Lower lobe of right lung (tissue), 2 donors: ENCODE measurements at regions not wholly inside any gene's neighbourhood (a gene's known extent, or its start where the extent isn't known, plus 50 kb on each side); places are given as distances from the start of the nearest gene placed in this dataset.

Source experiments
- ATAC-seq, 2 donors: fragments of 200-7000 bp; cut with Tn5 transposase; one replicate each; pipeline ENCODE4 v1.9.1; 2020 to 2022; ENCODE audit warnings: mild to moderate bottlenecking in 2 of 2, moderate library complexity in 2 of 2
- DNase-seq: peaks from one replicate; pipeline ENCODE4 v3.0.0-alpha.2; 2020
- H3K27ac ChIP-seq: fragments of 200-600 bp; one replicate; pipeline ENCODE4 v1.8.0; 2022
- H3K27me3 ChIP-seq: fragments of 200-600 bp; one replicate; pipeline ENCODE4 v1.8.0; 2022; ENCODE audit warnings: low read depth
- H3K36me3 ChIP-seq: fragments of 200-600 bp; one replicate; pipeline ENCODE4 v1.8.0; 2022; ENCODE audit warnings: mild to moderate bottlenecking
- H3K4me1 ChIP-seq: fragments of 200-600 bp; one replicate; pipeline ENCODE4 v1.8.0; 2022
- H3K4me3 ChIP-seq: fragments of 200-600 bp; one replicate; pipeline ENCODE4 v1.8.0; 2022; ENCODE audit warnings: mild to moderate bottlenecking
- H3K9me3 ChIP-seq: fragments of 200-600 bp; one replicate; pipeline ENCODE4 v1.8.0; 2022
- intact Hi-C: fragments of 100-400 bp; cut with DNase I; formaldehyde crosslinking; loops from one replicate; pipeline ENCODE4 v1.11.0; 2022
- TF ChIP-seq, protein P1 (sequence below): fragments of 200-600 bp; IDR thresholded peaks from one replicate; pipeline ENCODE4 v1.8.0; 2022; ENCODE audit warnings: antibody characterized with exemption, mild to moderate bottlenecking
- donor health status: DM: no; HTN: yes; CAD: no; lungs with severe emphysema.

DNA sequence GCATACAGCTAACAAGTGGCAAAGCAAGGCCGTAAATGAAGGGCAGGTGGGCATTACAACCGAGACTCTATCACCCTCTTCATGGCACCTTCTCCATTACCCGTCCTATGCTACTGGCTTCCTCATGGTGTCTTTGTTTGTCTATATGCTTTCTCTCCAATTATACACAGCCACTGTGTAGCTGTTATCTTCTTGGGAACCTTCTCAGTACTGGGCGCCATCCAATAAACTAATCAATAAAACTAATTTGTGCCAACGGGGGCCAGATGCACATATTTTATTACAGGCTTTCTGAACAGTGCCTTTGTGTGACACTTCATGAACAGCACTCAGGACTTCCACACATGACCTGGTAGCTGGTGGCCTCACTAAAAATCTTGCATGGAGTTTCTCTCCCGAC is 149.8 kb upstream of the PCSK2 start:
- H3K27ac ChIP-seq = no peak overlapping the region
- H3K4me3 ChIP-seq = no peak overlapping the region
- no peak for ATAC-seq
- intact Hi-C loops = no loop called here
- TF ChIP-seq, protein P1, sequence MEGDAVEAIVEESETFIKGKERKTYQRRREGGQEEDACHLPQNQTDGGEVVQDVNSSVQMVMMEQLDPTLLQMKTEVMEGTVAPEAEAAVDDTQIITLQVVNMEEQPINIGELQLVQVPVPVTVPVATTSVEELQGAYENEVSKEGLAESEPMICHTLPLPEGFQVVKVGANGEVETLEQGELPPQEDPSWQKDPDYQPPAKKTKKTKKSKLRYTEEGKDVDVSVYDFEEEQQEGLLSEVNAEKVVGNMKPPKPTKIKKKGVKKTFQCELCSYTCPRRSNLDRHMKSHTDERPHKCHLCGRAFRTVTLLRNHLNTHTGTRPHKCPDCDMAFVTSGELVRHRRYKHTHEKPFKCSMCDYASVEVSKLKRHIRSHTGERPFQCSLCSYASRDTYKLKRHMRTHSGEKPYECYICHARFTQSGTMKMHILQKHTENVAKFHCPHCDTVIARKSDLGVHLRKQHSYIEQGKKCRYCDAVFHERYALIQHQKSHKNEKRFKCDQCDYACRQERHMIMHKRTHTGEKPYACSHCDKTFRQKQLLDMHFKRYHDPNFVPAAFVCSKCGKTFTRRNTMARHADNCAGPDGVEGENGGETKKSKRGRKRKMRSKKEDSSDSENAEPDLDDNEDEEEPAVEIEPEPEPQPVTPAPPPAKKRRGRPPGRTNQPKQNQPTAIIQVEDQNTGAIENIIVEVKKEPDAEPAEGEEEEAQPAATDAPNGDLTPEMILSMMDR = no peak
- no peak for DNase-seq
- no peaks in the 10 kb centered on the region for H3K27me3 ChIP-seq
- no peaks in the 10 kb centered on the region for H3K36me3 ChIP-seq
- H3K4me1 ChIP-seq = no peaks in the 10 kb centered on the region
- no peaks in the 10 kb centered on the region for H3K9me3 ChIP-seq

GRCh38 chr20:17083738-17084137 is 143.1 kb upstream of the PCSK2 start:
- Histone ChIP-seq H3K27ac (no peak overlapping the region), H3K4me1 (no peaks in the 10 kb centered on the region), H3K27me3 (no peaks in the 10 kb centered on the region), H3K9me3 (no peaks in the 10 kb centered on the region), H3K36me3 (no peaks in the 10 kb centered on the region), H3K4me3 (no peak overlapping the region)
- DNase-seq (no peak), ATAC-seq (no peak)
- intact Hi-C loops = no loop called here
- TF ChIP-seq, protein P1 = no peak

DNA sequence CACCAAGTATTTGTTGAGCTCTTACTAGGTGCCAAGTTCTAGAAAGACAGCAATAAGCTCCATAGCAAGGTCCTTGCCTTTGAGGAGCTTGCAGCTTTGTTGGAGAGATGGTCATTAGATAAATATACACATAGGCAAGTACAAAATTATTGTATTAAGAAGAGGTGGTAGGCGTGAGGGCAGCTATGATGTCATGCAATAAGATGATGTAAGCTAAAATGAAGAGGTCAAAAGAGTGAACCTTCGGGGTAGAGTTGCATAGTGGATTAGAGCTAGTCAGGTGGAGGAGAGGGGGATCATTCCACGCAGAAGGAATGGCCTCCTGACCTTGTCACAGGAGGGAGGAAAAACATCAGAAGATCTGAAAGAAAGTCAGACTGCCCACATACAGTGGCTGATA is 141.9 kb upstream of the PCSK2 start:
- TF ChIP-seq, protein P1 = no peak
- DNase-seq (no peak), ATAC-seq (no peak)
- intact Hi-C loops = no loop called here
- Histone ChIP-seq H3K9me3 (no peaks in the 10 kb centered on the region), H3K36me3 (no peaks in the 10 kb centered on the region), H3K4me3 (no peak overlapping the region), H3K27me3 (no peaks in the 10 kb centered on the region), H3K27ac (no peak overlapping the region), H3K4me1 (no peaks in the 10 kb centered on the region)

DNA sequence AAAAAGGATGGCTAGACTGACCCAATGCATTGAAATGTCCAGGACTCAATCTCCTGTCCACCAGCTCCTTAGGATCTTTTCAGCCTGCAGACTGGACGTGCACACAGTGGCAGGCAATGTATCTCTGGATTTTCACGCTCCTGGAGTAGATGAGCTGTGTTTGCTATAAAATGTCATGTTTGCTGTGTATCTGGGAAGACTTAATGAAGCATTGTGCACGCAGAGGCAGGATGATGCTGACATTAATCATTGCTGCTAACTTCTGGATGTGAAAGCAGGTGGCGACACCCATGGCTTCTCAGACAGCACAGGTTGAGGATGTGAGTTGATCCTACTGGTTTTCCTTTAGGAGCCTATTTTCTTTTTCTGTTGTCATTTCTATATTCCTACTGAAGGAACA is 133.1 kb upstream of the PCSK2 start:
- Histone ChIP-seq H3K9me3 (no peaks in the 10 kb centered on the region), H3K4me1 (no peaks in the 10 kb centered on the region), H3K36me3 (no peaks in the 10 kb centered on the region), H3K4me3 (no peak overlapping the region), H3K27ac (no peak overlapping the region), H3K27me3 (no peaks in the 10 kb centered on the region)
- intact Hi-C loops = no loop called here
- TF ChIP-seq, protein P1 = no peak
- DNase-seq (no peak), ATAC-seq (no peak)

DNA sequence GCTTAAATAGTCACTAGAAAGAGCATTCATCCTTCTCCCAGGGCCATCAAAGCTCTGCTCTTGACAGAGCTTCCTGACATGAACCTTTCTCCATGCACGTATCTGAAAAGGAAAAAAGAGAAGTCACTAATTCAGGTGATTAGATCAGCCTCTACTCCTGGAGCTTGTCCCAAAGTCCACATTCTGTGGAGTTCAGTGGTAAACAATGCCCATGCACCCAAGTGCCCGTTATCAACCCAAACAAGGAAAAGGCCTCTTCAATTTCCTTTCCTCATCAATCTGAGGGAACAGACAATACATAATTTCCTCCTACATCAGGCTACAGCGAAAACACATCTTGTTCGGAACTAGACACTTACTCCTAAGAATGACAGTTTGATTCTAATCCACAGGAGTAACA is 129.2 kb upstream of the PCSK2 start:
- H3K9me3 ChIP-seq = no peaks in the 10 kb centered on the region
- no peaks in the 10 kb centered on the region for H3K36me3 ChIP-seq
- intact Hi-C loops = no loop called here
- H3K27ac ChIP-seq = no peak overlapping the region
- ATAC-seq (no peak), DNase-seq (no peak)
- TF ChIP-seq, protein P1 = no peak
- no peak overlapping the region for H3K4me3 ChIP-seq
- no peaks in the 10 kb centered on the region for H3K4me1 ChIP-seq
- H3K27me3 ChIP-seq = no peaks in the 10 kb centered on the region

DNA sequence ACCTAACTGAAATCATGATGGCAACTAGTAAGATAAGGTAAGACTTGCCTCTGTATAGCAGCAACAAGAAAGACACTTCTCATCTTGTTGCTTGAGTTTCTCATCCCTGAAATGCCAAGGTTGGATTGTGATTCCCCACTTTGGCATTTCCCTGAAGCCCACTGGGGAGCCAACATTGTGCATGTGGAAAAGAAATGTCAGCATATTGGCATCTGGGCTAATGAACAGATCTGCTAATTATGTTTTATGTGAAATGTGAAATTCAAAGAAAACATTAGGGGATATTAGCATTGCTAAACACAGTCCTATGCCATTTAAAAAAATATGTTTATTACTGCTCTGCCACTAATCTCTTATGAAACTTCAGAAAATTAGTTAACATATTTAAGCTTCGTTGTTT is 126.3 kb upstream of the PCSK2 start:
- H3K36me3 ChIP-seq = no peaks in the 10 kb centered on the region
- DNase-seq = no peak
- no peaks in the 10 kb centered on the region for H3K27me3 ChIP-seq
- H3K4me3 ChIP-seq = no peak overlapping the region
- no peak overlapping the region for H3K27ac ChIP-seq
- ATAC-seq = no peak
- intact Hi-C loops = no loop called here
- no peaks in the 10 kb centered on the region for H3K9me3 ChIP-seq
- H3K4me1 ChIP-seq = no peaks in the 10 kb centered on the region
- TF ChIP-seq, protein P1 = no peak
